H9 (cell line): ENCODE measurements at regions not wholly inside any gene's neighbourhood (a gene's known extent, or its start where the extent isn't known, plus 50 kb on each side); places are given as distances from the start of the nearest gene placed in this dataset.

Experiments
- DNase-seq: peaks from one replicate; pipeline ENCODE4 v3.0.0-alpha.2; 2017
- H2AFZ ChIP-seq: one replicate; pipeline ENCODE4 v1.6.1; 2013; ENCODE audit warnings: mild to moderate bottlenecking, low read length, control low read depth, moderate library complexity
- H2AK5ac ChIP-seq: 2 replicates; pipeline ENCODE4 v1.6.1; 2013; ENCODE audit warnings: low read length, control low read depth, mixed read lengths; ENCODE audit not compliant: insufficient read length
- H2BK120ac ChIP-seq: one replicate; pipeline ENCODE4 v1.6.1; 2013; ENCODE audit warnings: low read depth, mild to moderate bottlenecking, low read length, control low read depth, inconsistent platforms; ENCODE audit not compliant: poor library complexity, severe bottlenecking
- H2BK12ac ChIP-seq: 2 replicates; pipeline ENCODE4 v1.6.1; 2013; ENCODE audit warnings: low read length, control low read depth, mixed read lengths, low read depth; ENCODE audit not compliant: insufficient read length
- H2BK15ac ChIP-seq: 2 replicates; pipeline ENCODE4 v1.6.1; 2013; ENCODE audit warnings: low read depth, low read length, control low read depth
- H2BK20ac ChIP-seq: one replicate; pipeline ENCODE4 v1.6.1; 2013; ENCODE audit warnings: low read depth, mild to moderate bottlenecking, low read length, control low read depth, inconsistent platforms; ENCODE audit not compliant: poor library complexity, severe bottlenecking
- H2BK5ac ChIP-seq: 2 replicates; pipeline ENCODE4 v1.6.1; 2013; ENCODE audit warnings: low read length, control low read depth, mixed read lengths; ENCODE audit not compliant: insufficient read length
- H3K14ac ChIP-seq: 2 replicates; pipeline ENCODE4 v1.6.1; 2013; ENCODE audit warnings: low read length, control low read depth; ENCODE audit not compliant: insufficient read depth
- H3K18ac ChIP-seq: 2 replicates; pipeline ENCODE4 v1.6.1; 2013; ENCODE audit warnings: low read depth, mild to moderate bottlenecking, mixed read lengths, low read length, control low read depth; ENCODE audit not compliant: insufficient read length
- H3K23ac ChIP-seq: 2 replicates; pipeline ENCODE4 v1.6.1; 2013; ENCODE audit warnings: low read length, control low read depth, mixed read lengths, low read depth; ENCODE audit not compliant: insufficient read length
- H3K23me2 ChIP-seq: 2 replicates; pipeline ENCODE4 v1.6.1; 2013; ENCODE audit warnings: low read depth, mild to moderate bottlenecking, mixed read lengths, low read length, control low read depth; ENCODE audit not compliant: insufficient read length, poor library complexity, severe bottlenecking
- H3K27ac ChIP-seq: 2 replicates; pipeline ENCODE4 v1.5.1; 2013; ENCODE audit warnings: low read length, control low read depth, mixed read lengths, low read depth; ENCODE audit not compliant: insufficient read length
- H3K27me3 ChIP-seq: 2 replicates; pipeline ENCODE4 v1.6.1; 2013; ENCODE audit warnings: low read length, control low read depth, inconsistent platforms; ENCODE audit not compliant: insufficient read depth
- H3K4ac ChIP-seq: 2 replicates; pipeline ENCODE4 v1.6.1; 2013; ENCODE audit warnings: low read depth, mild to moderate bottlenecking, control low read depth, inconsistent platforms, low read length, moderate library complexity
- H3K4me1 ChIP-seq: 2 replicates; pipeline ENCODE4 v1.6.1; 2013; ENCODE audit warnings: low read length, control low read depth, inconsistent platforms; ENCODE audit not compliant: insufficient read depth
- H3K4me2 ChIP-seq: 2 replicates; pipeline ENCODE4 v1.6.1; 2013; ENCODE audit warnings: low read length, control low read depth, mixed read lengths; ENCODE audit not compliant: insufficient read length, insufficient read depth
- H3K56ac ChIP-seq: 2 replicates; pipeline ENCODE4 v1.6.1; 2013; ENCODE audit warnings: low read depth, mild to moderate bottlenecking, mixed read lengths, low read length, control low read depth; ENCODE audit not compliant: insufficient read length
- H3K79me1 ChIP-seq: 2 replicates; pipeline ENCODE4 v1.6.1; 2013; ENCODE audit warnings: low read depth, mild to moderate bottlenecking, moderate library complexity, low read length, control low read depth, inconsistent platforms; ENCODE audit not compliant: insufficient read depth, poor library complexity, severe bottlenecking
- H3K79me2 ChIP-seq: 2 replicates; pipeline ENCODE4 v1.6.1; 2013; ENCODE audit warnings: low read length, control low read depth, inconsistent platforms; ENCODE audit not compliant: insufficient read depth
- H3K9ac ChIP-seq: 2 replicates; pipeline ENCODE4 v1.6.1; 2013; ENCODE audit warnings: low read length, control low read depth, mixed read lengths; ENCODE audit not compliant: insufficient read length; ENCODE audit errors: extremely low read depth
- H3K9me3 ChIP-seq: one replicate; pipeline ENCODE4 v1.6.1; 2013; ENCODE audit warnings: low read depth, low read length, inconsistent platforms; ENCODE audit not compliant: control insufficient read depth
- H3T11ph ChIP-seq: one replicate; pipeline ENCODE4 v1.6.1; 2013; ENCODE audit warnings: mild to moderate bottlenecking, low read length, control low read depth, inconsistent platforms
- H4K20me1 ChIP-seq: one replicate; pipeline ENCODE4 v1.6.1; 2013; ENCODE audit not compliant: control insufficient read depth, insufficient read length, insufficient read depth
- H4K5ac ChIP-seq: 2 replicates; pipeline ENCODE4 v1.6.1; 2013; ENCODE audit warnings: low read depth, mild to moderate bottlenecking, mixed read lengths, low read length, control low read depth; ENCODE audit not compliant: insufficient read length
- H4K8ac ChIP-seq: replicated peaks from 2 replicates; pipeline ENCODE4 v1.6.1; 2013; ENCODE audit warnings: low read length, control low read depth, mixed read lengths, low read depth; ENCODE audit not compliant: insufficient read length
- H4K91ac ChIP-seq: 2 replicates; pipeline ENCODE4 v1.6.1; 2013; ENCODE audit warnings: low read depth, mild to moderate bottlenecking, moderate library complexity, mixed read lengths, low read length, control low read depth; ENCODE audit not compliant: insufficient read length
- H3K27ac Mint-ChIP-seq, 3 experiments: 2 replicates in 2 of 3; 3 replicates in 1 of 3; pipeline ENCODE4 v1.8.0; 2020 to 2021; ENCODE audit warnings: mixed read lengths in 3 of 3, mild to moderate bottlenecking in 1 of 3, moderate library complexity in 1 of 3
- H3K27me3 Mint-ChIP-seq: 2 replicates; pipeline ENCODE4 v1.8.0; 2021; ENCODE audit warnings: low read depth, mild to moderate bottlenecking, moderate library complexity, mixed read lengths
- H3K36me3 Mint-ChIP-seq, 3 experiments: 2 replicates in 2 of 3; 3 replicates in 1 of 3; pipeline ENCODE4 v1.8.0; 2020 to 2021; ENCODE audit warnings: low read depth in 3 of 3, mixed read lengths in 3 of 3; ENCODE audit not compliant: insufficient read depth in 1 of 3
- H3K4me1 Mint-ChIP-seq, 2 experiments: 2 replicates each; pipeline ENCODE4 v1.8.0; 2020; ENCODE audit warnings: mixed read lengths in 2 of 2
- H3K4me3 Mint-ChIP-seq, 2 experiments: 2 replicates in 1 of 2; 3 replicates in 1 of 2; pipeline ENCODE4 v1.8.0; 2020 to 2021; ENCODE audit warnings: mild to moderate bottlenecking in 2 of 2, mixed read lengths in 2 of 2, moderate library complexity in 1 of 2
- H3K9me3 Mint-ChIP-seq, 2 experiments: 2 replicates in 1 of 2; 3 replicates in 1 of 2; pipeline ENCODE4 v1.8.0; 2020; ENCODE audit warnings: mild to moderate bottlenecking in 2 of 2, mixed read lengths in 2 of 2, moderate library complexity in 1 of 2
- WGBS: extraction: QIAGEN DNeasy Blood & Tissue Kit; methylation state at CpG from one replicate; pipeline ENCODE4 v1.1.7; 2013; ENCODE audit warnings: missing lambda C conversion rate, low lambda C conversion rate, mixed read lengths; ENCODE audit not compliant: insufficient read length; ENCODE audit errors: extremely low coverage; 5-methylcytosine and 5-hydroxymethylcytosine counted together
- TF ChIP-seq, protein P1 (sequence below): fragments of 200-600 bp; sonication (generic); conservative IDR thresholded peaks from 3 replicates; pipeline ENCODE4 v1.8.0; 2021; ENCODE audit warnings: antibody characterized with exemption, mild to moderate bottlenecking

DNA sequence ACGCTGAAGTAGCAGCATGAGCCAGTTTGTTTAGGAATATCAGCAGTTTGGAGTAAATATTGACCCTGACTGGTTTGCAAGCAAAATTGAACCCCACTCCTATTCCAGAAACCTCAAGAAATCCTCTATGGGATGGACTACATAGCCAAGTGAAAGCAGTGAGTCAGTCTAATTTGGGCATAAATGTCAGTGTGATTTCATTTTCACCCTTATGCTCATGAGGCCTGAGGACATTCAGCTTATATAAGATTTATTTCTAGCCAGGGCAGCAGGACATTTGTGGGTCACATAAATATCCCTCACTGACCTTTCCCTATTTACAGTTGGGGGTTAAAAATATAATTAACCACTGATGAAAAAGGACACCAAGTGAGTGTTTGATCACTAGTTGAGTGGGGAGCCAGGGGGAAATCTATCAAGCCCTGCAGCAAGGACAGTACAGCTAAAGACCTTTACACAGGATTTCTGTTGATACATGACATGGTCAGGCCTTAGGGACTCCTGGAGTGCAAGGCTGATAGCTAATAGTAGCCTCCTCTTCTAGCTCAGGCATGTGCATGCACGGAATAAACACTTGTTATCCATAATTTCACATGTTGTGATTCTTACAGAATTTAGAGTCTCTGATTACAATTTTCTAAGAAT is 996.9 kb upstream of the GRIA3 start:
- no peak overlapping the region for H4K5ac ChIP-seq

More for the DNA sequence above, 996.9 kb upstream of the GRIA3 start:
- no peak for DNase-seq
- H3K9me3 ChIP-seq, result peaks cover 10% of the 10 kb centered on the region
- H3K4me3 Mint-ChIP-seq, result no peak overlapping the region
- no peak overlapping the region for H3K14ac ChIP-seq
- H2BK15ac ChIP-seq, result no peak overlapping the region
- H3K4me1 ChIP-seq, result no peaks in the 10 kb centered on the region; the same call in 1 of the 2 replicates
- H3K4me2 ChIP-seq, result no peak overlapping the region
- H3K18ac ChIP-seq, result no peak overlapping the region
- H2BK12ac ChIP-seq, result no peak overlapping the region
- no peaks in the 10 kb centered on the region for H4K20me1 ChIP-seq
- TF ChIP-seq, protein P1, sequence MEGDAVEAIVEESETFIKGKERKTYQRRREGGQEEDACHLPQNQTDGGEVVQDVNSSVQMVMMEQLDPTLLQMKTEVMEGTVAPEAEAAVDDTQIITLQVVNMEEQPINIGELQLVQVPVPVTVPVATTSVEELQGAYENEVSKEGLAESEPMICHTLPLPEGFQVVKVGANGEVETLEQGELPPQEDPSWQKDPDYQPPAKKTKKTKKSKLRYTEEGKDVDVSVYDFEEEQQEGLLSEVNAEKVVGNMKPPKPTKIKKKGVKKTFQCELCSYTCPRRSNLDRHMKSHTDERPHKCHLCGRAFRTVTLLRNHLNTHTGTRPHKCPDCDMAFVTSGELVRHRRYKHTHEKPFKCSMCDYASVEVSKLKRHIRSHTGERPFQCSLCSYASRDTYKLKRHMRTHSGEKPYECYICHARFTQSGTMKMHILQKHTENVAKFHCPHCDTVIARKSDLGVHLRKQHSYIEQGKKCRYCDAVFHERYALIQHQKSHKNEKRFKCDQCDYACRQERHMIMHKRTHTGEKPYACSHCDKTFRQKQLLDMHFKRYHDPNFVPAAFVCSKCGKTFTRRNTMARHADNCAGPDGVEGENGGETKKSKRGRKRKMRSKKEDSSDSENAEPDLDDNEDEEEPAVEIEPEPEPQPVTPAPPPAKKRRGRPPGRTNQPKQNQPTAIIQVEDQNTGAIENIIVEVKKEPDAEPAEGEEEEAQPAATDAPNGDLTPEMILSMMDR, result no peak
- peaks cover 28 to 31% of the 10 kb centered on the region in 2 experiments for H3K9me3 Mint-ChIP-seq
- H3K27ac Mint-ChIP-seq, result no peak overlapping the region
- H3K56ac ChIP-seq, result no peak overlapping the region
- H3K9ac ChIP-seq, result no peak overlapping the region
- peaks cover 1% of the 10 kb centered on the region; the same call in 1 of the 2 replicates for H3K27me3 Mint-ChIP-seq
- H4K91ac ChIP-seq, result no peak overlapping the region
- no peak overlapping the region for H2AFZ ChIP-seq
- no CpG with 5 or more reads among the region's 2 CpGs for WGBS
- H3K4me1 Mint-ChIP-seq, result peaks cover 2 to 8% of the 10 kb centered on the region in 2 experiments
- H4K8ac ChIP-seq, result no peak overlapping the region
- H2BK20ac ChIP-seq, result no peak overlapping the region
- H3K27ac ChIP-seq, result no peak overlapping the region
- no peak overlapping the region for H3K4ac ChIP-seq
- H3T11ph ChIP-seq, result no peak overlapping the region
- no peak overlapping the region for H2BK120ac ChIP-seq
- no peak overlapping the region for H2AK5ac ChIP-seq
- H3K23me2 ChIP-seq, result no peaks in the 10 kb centered on the region
- H3K79me2 ChIP-seq, result no peaks in the 10 kb centered on the region
- H3K23ac ChIP-seq, result no peak overlapping the region
- no peaks in the 10 kb centered on the region for H3K27me3 ChIP-seq
- H3K36me3 Mint-ChIP-seq, result peaks cover 19 to 38% (median 28%) of the 10 kb centered on the region in 3 experiments
- no peak overlapping the region for H2BK5ac ChIP-seq
- H3K79me1 ChIP-seq, result no peaks in the 10 kb centered on the region
